Esophagus squamous epithelium (tissue), 4 donors: ENCODE measurements at regions not wholly inside any gene's neighbourhood (a gene's known extent, or its start where the extent isn't known, plus 50 kb on each side); places are given as distances from the start of the nearest gene placed in this dataset.

Experiments
- POLR2A ChIP-seq, 4 donors: fragments of 450-650 bp; IDR thresholded peaks; one replicate each; pipeline ENCODE4 v1.6.1; 2017; ENCODE audit warnings: antibody characterized with exemption in 4 of 4, mild to moderate bottlenecking in 4 of 4, moderate library complexity in 3 of 4
- TF ChIP-seq, protein P1 (sequence below), 6 experiments: fragments of 450-650 bp in 4 of 6; fragments of 200-600 bp in 2 of 6; sonication (generic) in 2 of 6; IDR thresholded peaks; one replicate each; pipeline ENCODE4 v1.5.1; 2016 to 2019; ENCODE audit warnings: antibody characterized with exemption in 6 of 6, mild to moderate bottlenecking in 4 of 6, moderate library complexity in 4 of 6

DNA sequence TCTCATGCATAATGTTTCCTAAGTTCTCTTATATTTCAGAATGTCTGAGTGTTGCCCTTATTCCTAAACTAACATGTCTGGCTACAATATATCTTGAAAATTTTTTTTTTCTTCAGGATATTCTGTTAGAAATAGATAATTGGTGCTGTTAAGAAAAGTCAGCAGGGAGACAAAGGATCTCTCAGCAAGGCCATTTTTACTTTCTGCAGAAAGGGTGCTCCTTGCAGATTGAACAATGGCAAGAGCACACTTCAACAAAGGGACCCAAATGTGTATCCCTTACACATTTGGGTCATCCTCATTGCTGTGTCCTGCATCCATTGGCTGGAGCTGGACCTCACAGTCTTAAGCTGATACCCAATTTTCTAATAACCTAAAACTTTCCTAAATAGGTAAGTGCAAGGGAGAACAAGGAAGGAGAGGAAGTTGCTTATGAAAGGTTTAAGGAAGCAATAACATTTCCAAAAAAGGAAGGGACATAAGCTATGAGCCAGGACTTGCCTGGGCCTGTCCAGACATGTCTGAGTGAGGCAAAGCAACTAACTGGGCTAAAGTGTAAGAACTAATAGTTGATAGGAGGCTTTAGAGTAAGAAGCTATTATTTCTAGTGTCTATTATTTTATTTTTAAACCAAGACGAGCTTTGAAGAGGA is 429.6 kb downstream of the BCKDHB start:
- TF ChIP-seq, protein P1, sequence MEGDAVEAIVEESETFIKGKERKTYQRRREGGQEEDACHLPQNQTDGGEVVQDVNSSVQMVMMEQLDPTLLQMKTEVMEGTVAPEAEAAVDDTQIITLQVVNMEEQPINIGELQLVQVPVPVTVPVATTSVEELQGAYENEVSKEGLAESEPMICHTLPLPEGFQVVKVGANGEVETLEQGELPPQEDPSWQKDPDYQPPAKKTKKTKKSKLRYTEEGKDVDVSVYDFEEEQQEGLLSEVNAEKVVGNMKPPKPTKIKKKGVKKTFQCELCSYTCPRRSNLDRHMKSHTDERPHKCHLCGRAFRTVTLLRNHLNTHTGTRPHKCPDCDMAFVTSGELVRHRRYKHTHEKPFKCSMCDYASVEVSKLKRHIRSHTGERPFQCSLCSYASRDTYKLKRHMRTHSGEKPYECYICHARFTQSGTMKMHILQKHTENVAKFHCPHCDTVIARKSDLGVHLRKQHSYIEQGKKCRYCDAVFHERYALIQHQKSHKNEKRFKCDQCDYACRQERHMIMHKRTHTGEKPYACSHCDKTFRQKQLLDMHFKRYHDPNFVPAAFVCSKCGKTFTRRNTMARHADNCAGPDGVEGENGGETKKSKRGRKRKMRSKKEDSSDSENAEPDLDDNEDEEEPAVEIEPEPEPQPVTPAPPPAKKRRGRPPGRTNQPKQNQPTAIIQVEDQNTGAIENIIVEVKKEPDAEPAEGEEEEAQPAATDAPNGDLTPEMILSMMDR (IDR thresholded peaks at IDR 0.05) = no peak
- TF ChIP-seq POLR2A (IDR thresholded peaks at IDR 0.05) = no peak
